ENCODE measurements at regions not wholly inside any gene's neighbourhood (a gene's known extent, or its start where the extent isn't known, plus 50 kb on each side); places are given as distances from the start of the nearest gene placed in this dataset.

DNA sequence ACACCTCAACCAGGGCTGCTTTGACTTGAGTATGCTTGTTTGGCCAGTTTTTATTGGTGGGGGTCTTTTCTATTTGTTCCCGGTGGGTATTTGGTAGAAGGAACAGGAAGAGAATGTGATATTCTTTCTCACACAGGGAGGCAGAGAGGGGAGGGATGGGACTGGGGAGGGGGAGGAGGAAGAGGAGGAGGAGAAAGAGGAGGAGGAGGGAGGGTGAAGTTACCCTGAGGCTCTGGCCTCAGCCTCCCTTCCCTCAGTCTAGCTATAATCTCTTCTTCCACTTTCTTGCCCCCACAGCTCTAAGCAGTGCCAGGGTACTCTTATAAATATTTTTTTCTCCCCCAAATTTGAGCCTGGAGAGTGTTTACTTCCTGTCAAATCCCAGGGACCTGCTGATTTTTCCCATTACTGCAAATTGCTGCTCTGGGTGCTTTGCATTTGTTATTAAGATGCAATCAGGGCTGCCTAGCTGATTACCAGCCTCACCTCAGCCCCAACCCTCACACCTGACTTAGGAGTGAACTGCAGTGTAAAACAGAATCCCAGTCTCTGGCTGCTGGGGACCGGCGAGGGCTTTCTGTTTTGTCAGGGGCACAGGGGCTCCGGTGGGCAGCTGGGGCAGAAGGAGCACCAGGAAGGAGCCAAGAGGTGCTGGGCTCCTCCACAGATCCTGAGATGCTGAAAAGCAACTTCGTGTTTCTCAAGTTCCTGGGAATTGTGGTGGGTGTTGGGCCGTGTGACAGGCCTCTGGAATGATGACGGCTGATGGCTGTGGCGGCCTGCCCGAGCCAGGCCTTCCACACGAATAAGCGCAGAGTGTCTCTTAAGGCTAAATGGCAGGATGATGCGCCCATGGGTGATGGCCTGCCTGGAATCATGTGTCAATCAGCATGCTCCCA, 141.4 kb downstream of the CD83 start:
- no peak for DNase-seq

DNA sequence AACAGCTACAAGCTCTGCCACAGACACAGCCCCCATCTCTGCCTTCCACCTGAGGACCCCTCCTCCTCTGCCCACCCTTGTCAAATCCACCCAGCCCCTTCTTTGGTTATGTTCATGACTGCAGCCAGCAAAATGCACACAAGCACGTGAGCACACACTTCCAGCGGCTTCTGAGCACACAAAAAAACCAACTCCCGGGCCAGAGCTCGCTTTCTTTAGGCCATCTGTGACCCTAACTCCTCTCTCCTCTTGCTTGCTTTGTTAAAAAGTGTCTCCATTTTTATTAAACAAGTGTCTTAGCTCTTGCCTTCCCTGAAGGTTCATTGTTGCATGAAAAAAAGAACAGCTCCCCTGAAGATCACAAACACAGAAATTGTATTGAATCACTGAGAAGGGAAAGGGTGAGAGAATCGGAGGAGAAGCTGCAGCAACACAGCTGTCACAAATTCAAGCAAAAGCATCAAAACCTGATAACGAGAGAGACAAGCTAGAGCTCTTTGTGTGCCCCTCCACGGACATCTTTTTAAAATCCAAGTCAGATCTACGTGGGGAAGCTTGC, 142.1 kb downstream of the CD83 start:
- no peak for DNase-seq

DNA sequence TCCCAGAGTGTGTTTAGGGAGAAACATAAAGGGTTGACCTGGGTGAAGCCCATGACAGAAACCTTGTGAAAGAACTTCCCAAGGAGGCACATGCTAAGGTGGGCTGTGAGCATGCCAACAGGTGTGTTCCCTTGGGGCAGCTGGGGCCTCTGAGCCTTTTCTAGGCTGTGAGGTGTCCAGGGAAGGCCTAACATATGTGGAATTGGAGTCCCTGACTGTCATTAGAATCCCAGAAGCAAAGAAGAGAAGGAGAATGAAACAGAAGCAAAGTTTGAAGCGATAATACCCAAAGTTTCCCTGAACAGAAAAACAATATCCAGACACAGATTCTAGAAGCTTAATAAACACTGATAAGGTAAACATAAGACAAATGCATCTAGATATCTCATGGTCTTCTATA, 143.3 kb downstream of the CD83 start:
- no peak for DNase-seq

DNA sequence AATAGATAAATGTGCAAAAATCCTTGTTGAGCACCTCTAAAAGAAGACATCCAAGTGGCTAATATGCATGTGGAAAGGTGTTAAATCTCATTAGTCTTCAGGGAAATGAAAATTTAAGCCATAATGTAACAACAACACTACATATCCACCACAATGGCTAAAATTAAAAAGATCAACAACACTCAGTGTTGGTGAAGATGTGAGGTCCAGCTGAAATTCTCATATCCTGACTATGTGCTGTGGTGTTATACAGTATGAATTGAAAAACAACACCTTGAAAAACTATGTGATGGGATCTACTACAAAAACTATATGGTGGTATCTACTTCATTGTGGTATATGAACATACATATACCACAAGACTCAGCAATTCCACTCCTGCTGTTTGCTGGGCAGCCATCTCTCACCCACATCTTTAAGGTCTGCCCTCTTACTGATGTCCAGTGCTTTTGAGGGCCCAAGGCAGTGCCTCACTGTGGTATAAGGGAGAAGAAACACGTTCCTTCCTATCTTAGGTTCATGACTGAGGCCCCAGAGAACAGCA, 146.4 kb downstream of the CD83 start:
- DNase-seq: no peak

DNA sequence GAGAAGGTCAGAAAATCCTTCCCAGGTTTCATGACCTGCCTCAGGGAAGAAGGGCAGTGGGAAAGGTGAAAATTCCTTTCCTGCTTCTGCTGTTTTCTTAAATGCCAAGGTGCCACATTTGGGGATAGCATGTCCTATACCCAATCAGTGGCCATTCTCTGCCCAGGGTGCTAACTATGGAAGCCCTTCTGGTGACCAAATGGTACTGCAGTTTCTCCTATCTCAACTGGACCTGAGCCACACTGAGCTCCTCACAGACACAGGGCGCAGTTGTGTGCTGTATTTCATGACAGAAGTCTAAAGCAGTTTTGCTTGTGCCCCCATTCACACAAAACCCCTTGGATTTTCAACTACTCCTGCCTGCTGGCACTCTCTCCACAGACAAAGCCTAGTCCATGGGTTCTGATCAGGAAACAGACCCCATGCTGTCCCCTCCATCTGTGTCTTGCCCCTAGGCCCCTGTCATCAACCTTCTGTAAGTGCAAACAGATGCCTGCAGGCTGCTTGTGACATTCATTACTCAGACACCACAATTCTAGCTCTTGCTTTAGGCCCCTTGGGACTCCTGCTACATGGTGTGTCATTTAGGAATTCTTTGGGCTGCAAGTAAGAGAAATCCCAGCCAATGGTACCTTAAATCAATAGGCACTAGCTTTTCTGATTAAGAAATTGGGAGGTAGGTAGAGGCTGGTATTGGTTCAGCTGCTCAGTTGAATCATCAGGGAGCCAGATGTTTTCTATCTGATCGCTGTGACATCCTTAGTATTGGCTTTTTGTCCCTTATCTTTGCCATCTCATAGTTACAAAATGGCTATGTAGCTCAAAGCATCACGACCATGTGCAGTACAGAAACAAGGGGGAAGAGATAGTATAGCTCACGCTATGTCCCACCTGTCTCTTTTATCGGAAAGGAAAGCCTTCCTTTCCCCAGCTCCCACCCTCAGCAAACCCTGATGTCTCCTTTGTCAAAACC, 147.8 kb downstream of the CD83 start:
- DNase-seq: no peak

DNA sequence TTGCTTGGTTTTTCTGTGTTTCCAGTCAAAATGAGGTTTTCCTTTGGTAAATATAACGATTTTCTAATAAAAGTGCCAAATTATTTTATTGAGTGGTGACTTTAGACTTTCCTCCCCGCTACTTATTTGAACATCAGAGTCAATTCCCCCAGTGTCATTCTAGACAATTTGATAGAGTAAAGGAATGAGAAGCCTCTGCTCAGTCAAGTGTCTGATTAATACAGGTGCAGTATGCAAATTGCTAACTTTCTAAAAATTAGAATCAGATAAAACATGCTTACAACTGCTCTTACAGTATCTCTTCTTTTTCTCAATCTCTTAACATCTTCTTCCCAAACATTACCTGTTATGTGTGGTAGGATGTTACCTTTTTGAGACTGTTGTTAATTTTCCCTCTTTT, 148.7 kb downstream of the CD83 start:
- no peak for DNase-seq

DNA sequence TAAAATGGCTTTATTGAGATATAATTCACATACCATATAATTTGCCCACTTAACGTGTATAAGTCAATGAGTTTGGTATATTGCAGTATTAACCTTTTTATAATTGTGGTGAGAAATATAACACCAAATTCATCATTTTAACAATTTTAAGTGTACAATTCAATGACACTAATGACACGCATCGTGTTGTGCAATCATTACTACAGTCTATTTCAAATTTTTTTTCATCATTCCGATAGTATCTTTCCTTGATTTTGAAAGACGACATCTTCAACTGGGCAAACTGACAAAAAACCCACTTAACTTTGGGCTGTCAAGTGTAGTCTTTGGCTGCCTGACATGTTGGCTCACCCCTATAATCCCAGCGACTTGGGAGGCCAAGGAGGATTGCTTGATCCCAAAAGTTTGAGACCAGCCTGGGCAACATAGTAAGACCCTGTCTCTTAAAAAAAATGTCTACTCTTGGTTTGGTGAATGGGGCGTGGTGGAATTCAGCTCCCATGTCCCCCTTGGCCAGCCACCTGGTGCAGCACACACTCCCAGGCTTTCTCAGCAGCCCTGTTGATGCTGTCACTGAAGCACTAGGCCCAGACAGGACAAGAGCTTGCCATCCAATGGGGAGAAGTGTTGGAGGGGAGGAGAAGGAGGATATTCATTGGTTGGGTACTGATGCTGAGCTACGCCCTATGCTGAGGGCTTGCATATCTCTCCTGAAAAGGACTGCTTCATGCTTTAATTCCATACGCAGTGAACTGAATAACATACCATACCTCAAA, 150.5 kb downstream of the CD83 start:
- DNase-seq: no peak

DNA sequence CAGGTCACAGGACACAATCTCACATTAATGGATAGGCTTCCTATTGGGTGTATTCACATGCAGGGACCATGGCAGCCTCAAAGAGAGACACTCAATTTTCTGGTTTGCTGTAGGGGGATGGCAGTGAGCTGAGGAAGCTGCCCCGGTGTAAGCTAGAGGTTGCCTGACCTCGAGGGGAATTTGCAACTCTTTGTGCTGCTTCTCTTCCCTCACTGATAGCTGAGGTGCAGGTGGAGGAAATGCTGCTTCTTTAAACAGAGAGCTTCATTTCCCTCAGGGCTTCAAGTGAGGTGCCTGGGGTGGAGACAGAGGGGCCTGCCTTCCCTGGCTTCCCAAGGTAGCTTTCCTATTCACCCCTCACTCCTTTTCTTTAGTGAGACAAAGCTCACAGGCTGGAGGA, 151.9 kb downstream of the CD83 start:
- DNase-seq: no peak

DNA sequence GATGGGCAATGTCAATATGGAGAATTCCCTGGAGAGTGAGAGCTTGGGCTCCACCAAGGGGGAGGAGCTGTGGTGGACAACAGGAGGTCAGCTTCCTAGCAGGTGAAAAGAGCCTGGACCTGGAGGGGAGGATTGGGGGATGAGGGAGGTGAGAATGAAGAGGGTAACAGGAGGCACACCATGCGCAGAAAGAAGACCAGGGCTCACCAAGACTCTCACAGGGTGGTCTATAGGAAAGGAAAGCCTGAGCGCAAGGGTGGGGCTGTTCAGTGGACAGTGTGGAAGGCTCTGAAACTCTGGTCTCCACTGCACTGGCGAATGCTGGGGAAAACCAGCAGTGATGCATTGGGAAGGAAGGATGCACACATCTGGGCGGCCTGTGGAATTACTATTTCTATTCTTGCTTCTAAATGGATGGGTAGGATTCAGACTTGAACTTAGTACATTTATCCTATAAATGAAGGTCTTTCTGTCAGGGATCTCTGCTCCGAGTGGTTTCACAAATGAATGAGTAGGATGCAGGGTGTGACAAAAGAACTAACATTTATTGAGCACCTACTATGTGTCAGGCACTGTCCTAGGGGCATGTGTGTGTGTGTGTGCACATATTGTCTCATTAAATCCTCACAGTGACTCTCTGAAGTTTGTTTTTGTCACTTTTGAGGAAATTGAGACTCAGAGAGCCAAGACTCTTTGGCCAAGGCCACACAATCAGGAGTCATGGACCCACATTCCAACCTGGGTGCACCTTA, 152.7 kb downstream of the CD83 start:
- no peak for DNase-seq

DNA sequence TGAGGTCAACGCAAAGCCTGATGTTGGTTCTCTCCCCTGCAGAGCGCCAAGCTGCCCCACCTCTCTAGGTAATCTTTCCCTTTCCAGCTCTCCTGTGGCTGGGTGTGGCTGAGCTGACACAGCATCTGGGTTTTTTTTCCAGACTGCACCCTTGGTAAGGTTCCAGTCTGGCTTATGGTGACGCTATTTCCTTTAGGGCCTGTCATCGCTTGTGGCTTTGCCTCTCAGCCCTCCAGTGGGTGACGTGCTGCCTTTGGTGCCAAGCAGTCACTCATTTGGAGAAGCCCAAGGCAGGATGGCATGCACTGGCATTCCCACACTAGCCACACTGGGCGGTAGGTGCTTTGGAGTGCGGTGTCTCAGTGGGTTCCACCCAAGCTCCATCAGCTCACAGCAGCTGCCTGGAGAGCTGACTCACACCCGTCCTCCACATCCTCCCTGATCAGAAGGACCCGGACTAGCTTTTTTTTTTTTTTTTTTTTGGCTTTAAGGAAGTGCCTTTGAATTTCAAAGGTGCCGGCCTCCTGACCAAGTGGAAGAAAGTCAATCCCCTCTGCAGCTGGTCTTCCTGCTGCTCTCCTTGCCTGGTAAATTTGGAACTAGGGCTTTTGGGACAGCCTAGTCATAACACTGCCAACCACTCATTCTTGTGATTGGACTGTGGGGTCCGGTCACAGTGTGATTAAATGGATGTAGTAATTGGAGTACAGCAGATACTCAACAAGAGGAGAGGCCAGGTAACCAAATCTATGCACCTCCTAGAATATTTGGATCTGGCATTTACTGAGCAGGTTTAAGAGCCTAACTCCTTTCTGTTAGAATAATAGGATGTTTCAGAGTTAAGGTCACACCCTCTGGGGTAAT, 153.6 kb downstream of the CD83 start:
- DNase-seq: no peak

DNA sequence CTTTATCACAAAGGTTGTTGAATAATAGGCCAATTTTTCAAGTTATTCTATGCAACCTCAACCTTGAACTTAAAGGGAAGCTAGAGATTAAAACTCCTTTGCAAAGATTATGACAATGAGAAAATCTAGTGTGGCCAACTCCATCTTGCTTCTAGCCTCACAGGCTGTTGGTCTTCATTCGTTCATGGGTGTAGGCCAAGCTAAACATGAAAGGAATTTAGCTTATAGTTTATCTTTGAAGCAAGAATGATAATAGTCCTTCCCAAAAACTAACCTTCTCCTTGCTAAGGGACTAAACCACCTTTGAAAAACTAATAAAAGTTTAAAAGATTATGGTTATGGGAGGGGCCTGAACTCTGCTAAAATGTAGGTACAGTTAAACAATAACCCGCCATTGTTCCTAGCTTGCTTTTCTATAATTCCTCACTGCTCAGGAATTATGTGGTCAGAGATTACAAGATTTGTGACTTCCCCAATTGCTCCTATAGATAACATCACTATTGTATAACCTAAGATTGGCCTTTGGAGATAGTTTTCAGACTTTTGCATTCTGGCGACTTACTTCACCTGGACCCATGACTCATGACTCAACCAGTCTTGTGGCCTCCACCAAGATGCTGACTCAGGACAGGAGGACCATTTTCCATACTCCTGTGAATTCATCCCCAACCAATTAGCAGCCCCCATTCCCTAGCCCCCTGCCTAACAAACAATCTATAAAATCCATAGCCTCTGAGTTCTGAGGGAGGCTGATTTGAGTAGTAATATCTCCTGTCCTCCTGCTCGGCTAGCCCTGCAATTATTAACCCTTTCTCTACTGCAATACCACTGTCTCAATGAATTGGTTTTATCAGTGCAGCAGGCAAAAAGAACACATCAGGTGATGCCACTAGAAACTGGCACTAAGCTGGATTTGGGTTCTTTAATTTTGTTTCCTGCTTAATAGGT, 154.5 kb downstream of the CD83 start:
- DNase-seq: no peak

DNA sequence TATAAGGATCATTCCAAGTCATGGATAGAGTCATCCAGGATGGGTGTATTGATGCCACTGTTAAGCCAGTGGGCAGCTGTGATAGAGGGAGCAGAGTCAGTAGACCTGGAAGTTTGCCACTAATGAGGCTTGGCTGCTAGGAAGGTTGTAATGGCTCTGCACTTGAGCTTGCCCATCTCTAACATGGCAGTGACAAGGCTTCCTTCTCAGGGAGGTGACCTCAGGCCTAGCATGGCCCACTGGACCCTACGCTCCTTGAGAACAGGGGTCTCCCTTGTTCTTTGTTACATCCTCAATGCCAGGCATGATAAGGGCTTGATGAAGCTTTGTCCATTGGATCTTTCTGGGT, 155.1 kb downstream of the CD83 start:
- no peak for DNase-seq

DNA sequence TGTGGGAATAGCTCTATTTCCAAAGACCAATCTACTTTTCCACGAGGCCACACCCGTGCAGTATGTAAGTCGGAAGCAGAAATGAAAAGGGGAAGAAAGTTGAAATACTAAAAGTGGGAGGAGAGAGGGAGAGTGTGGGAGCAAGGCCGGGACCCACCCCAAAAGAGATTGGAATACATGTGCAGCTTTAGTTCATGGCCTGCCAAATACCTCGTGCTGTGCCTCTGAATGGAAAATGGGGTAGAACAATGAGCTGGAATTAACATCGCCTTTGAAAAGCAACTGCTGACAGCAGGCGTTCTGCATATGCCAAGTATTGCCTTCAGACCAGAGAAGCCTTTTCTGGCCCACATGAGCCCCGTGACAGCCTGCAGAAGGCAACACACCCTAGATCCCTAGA, 155.6 kb downstream of the CD83 start:
- no peak for DNase-seq

DNA sequence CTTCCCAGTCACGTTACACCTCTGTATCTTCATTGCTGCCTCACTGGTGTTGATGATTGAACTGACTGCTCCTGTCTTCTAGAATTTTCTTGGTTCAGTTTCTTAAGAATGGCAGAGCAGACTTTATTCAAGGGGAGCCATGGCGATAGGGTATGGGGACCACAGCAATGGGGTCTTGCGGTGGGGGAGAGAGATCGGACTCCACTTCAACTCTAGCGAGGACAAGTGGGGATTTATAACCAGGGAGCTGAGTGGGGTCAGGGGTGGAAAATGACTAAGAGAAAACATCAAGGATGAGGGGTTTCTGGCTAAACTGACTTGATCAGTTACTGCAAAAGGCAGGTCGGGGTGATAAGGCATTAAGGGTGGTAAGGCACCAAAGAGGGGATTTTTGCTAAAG, 156.4 kb downstream of the CD83 start:
- DNase-seq: no peak

DNA sequence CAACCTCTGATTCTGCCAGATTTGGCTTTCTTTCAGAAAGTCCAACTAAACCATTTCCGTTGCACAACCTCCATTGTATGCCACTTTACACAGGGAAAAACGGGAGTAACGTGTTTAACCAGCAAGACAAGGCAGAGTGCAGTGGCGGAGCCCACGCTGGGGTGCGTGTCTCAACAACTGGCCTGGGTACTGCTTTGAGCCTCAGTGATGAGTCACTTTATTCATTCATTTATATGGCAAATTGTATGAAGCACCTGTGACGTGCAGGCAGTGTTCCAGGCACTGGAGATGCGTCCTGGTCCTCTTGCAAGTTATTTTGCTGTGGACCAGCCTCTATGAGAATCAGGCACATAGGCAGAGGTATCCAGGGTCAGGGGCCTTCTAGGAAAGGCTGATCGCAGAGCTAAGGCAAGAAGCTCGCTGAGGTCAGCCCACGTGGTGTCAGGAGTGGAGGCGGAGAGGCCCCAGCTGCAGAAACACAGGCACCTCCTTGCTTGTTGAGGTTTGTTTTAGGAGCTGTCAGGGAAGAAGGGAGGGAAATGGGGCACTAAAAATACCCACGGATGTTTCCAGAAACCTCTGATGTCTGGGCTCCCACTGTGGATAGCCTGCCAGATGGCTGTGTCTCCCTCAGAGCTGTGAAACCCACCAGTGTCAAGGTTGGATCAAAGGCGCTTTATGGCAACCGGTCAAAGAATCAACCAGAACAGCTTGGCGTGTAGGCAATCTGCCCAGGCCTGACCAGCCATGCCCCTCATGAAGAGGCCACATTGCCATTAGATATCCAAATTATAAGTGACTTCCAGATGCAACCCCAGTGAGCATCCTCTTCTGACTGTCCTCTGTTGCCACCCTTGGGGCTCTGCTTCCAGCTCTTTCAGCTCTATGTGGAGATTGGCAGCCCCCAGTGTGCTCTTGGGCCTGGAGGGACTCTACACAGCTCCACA, 157.2 kb downstream of the CD83 start:
- DNase-seq: no peak

DNA sequence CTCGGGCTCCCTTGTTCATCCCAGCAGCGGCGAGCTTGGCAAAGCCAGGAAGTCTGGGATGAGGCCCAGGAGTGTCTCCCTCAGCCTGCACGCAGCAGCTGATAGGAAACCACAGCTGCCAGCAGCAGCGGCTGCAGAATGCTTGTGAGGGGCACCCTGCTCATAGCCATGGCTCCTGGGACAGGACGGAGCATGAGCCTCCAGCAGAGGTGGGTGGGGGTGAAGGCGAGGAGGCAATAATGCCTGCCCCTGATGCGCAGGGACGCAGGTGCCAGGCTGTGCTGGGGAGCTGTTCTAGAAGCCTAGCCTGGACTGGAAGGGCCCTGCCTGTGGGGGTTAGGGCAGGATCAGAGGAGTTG, 157.9 kb downstream of the CD83 start:
- no peak for DNase-seq

DNA sequence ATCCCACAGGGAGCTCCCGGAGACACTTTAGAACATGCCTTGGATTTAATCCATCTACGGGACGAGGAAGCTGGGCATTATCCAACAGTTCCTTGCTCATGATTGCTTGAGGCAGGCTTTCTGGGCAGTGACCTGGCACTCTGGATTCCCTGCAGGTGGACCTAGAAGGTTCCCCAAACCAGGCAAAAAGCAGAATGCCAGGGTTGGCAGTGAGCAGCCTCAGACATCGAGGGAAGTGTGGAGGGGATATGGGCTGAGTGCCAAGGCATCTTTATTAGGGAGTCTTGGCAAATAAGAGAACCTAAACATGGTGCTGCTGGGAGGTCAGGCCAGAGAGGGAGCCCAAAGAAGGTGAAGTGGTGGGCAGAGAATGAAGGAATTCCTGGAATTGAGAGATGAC, 158.5 kb downstream of the CD83 start:
- DNase-seq: no peak

DNA sequence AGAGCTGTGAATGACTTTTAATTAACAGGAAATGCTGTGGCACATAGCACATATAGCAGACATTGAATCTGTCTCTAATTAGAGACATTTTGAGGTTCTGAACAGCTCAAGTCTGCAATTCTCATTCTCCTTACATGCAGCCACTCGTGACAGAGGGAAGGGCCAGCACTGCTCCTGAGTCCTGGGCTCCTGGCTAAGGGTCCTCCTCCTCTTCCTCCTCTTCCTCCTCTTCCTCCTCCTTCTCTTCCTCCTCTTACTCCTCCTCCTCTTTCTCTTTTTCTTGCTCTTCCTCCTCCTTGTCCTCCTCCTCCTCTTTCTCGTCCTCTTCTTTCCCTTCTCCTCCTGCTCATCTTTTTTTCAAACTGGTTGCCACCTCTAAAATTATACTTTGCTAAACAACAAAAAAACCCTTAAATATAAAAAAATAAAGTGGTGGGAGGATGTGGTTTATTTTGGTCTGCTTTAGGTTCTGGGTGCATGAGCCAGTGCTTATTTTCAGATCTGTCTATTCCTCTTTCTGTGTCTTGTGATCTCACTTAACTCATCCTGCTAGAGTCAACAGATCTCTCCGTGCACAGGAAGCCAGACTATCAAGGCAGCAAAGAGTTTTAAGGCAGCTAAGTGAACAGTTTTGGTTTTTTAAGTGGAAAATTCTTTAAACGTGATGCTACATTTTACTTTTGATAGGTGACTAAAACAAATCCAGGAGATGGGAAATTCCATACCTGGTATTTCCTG, 159.3 kb downstream of the CD83 start:
- DNase-seq: no peak
